ENCODE measurements at regions not wholly inside any gene's neighbourhood (a gene's known extent, or its start where the extent isn't known, plus 50 kb on each side); places are given as distances from the start of the nearest gene placed in this dataset.

DNA sequence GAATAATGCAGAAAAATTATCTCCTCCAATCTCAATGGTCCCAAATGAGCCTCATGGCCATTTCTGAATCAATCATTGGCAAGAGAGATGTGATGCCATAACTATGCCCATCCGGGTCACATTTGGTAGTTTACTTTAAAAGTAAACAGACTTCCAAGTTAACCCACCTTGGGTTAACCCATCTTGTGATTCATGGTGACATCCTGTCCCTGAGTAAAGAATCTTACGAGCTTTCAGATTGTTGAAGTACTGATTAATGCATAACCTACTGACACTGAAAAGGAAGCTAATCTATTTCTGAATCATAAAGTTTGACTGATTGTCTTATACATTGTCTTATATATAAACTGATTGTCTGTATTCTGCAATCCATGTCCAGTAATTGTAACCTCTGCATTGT lies 467.2 kb upstream of the AGTR1 start:
- Histone ChIP-seq H3K27me3 (ENCODE audit: control insufficient read depth, insufficient read depth, low read length, poor library complexity, severe bottlenecking) (no peaks in the 10 kb centered on the region), H3K9me3 (ENCODE audit: control insufficient read depth, low read length) (no peaks in the 10 kb centered on the region), H3K27ac (ENCODE audit: low read depth, low read length) (no peak overlapping the region), H3K4me3 (ENCODE audit: low read length) (no peak overlapping the region), H3K36me3 (ENCODE audit: control insufficient read depth, insufficient read depth, low read length) (no peaks in the 10 kb centered on the region), H3K9ac (ENCODE audit: extremely low read depth, low read length, poor library complexity, severe bottlenecking) (no peak overlapping the region), H3K4me1 (ENCODE audit: control insufficient read depth, insufficient read depth, low read length) (no peaks in the 10 kb centered on the region)
- Mint-ChIP-seq H3K27me3 (ENCODE audit: insufficient read depth) (no peaks in the 10 kb centered on the region), H3K36me3 (ENCODE audit: low read depth) (no peaks in the 10 kb centered on the region), H3K4me1 (peaks cover 3% of the 10 kb centered on the region), H3K4me3 (no peak overlapping the region), H3K27ac (no peak overlapping the region), H3K9me3 (no peaks in the 10 kb centered on the region)
- 93 to 100% methylated on average over 1 to 2 of the region's 2 CpGs for WGBS, 2 experiments (ENCODE audit: insufficient coverage in 1 of 2, insufficient read length in 1 of 2)
- no peak for DNase-seq
- no peak for TF ChIP-seq CTCF (conservative IDR thresholded peaks at IDR 0.05)

DNA sequence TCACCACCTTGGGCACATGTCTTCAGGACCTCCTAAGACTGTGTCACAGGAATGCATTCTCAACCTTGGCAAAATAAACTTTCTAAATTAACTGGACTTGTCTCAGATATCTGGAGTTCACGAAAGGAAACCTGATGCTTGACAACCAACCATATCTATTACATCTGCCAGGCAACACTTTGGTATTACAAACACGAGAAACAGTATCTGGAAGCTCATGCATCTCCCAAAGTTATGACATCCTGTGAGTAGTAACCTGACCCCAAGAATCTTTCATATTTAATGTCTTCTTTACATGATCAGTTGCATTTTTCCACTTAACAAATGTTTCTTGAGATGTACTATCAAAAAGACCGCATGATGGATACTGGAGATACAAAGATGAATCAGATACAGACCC lies 465.3 kb upstream of the AGTR1 start:
- Mint-ChIP-seq H3K27me3 (ENCODE audit: insufficient read depth) (no peaks in the 10 kb centered on the region), H3K4me1 (peaks cover 3% of the 10 kb centered on the region), H3K36me3 (ENCODE audit: low read depth) (no peaks in the 10 kb centered on the region), H3K27ac (no peak overlapping the region), H3K4me3 (no peak overlapping the region), H3K9me3 (no peaks in the 10 kb centered on the region)
- Histone ChIP-seq H3K4me1 (ENCODE audit: control insufficient read depth, insufficient read depth, low read length) (no peaks in the 10 kb centered on the region), H3K27me3 (ENCODE audit: control insufficient read depth, insufficient read depth, low read length, poor library complexity, severe bottlenecking) (no peaks in the 10 kb centered on the region), H3K4me3 (ENCODE audit: low read length) (no peak overlapping the region), H3K9me3 (ENCODE audit: control insufficient read depth, low read length) (no peaks in the 10 kb centered on the region), H3K9ac (ENCODE audit: extremely low read depth, low read length, poor library complexity, severe bottlenecking) (no peak overlapping the region), H3K27ac (ENCODE audit: low read depth, low read length) (no peak overlapping the region), H3K36me3 (ENCODE audit: control insufficient read depth, insufficient read depth, low read length) (no peaks in the 10 kb centered on the region)
- TF ChIP-seq CTCF (conservative IDR thresholded peaks at IDR 0.05), result no peak
- 80 to 81% methylated on average over 3 of the region's 3 CpGs for WGBS, 2 experiments (ENCODE audit: insufficient coverage in 1 of 2, insufficient read length in 1 of 2)
- no peak for DNase-seq

DNA sequence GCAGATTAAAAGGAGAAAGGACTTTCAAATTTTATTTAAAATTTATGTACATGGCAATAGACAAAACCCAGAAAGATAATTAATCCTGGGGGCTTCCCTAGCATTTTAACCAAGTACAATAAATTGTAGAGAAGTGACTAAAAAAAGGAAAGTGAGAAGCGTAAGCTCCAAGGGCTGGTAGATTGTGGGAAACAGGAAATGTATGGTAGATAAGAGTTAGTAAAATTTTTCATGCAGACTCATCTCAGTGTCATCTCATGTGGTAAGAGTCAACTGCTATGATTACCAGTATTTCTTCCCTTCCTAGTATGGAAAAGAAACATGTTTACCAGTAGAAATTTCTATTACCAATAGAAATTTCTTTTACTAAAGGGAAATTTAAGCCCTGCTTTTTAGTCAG lies 464.3 kb upstream of the AGTR1 start:
- Mint-ChIP-seq H3K36me3 (ENCODE audit: low read depth) (no peaks in the 10 kb centered on the region), H3K9me3 (no peaks in the 10 kb centered on the region), H3K27me3 (ENCODE audit: insufficient read depth) (no peaks in the 10 kb centered on the region), H3K27ac (no peak overlapping the region), H3K4me1 (no peaks in the 10 kb centered on the region), H3K4me3 (no peak overlapping the region)
- DNase-seq, result no peak
- no peak overlapping the region for H3K27ac ChIP-seq (ENCODE audit: low read depth, low read length)
- no peaks in the 10 kb centered on the region for H3K27me3 ChIP-seq (ENCODE audit: control insufficient read depth, insufficient read depth, low read length, poor library complexity, severe bottlenecking)
- H3K4me3 ChIP-seq (ENCODE audit: low read length), result no peak overlapping the region
- TF ChIP-seq CTCF (conservative IDR thresholded peaks at IDR 0.05), result no peak
- H3K9me3 ChIP-seq (ENCODE audit: control insufficient read depth, low read length), result no peaks in the 10 kb centered on the region
- H3K9ac ChIP-seq (ENCODE audit: extremely low read depth, low read length, poor library complexity, severe bottlenecking), result no peak overlapping the region
- 100% methylated on average over 1 of the region's 1 CpG; no CpG with 5 or more reads in 1 of the 2 experiments for WGBS, 2 experiments (ENCODE audit: insufficient coverage in 1 of 2, insufficient read length in 1 of 2)
- H3K36me3 ChIP-seq (ENCODE audit: control insufficient read depth, insufficient read depth, low read length), result no peaks in the 10 kb centered on the region
- no peaks in the 10 kb centered on the region for H3K4me1 ChIP-seq (ENCODE audit: control insufficient read depth, insufficient read depth, low read length)
